ENCODE measurements at regions not wholly inside any gene's neighbourhood (a gene's known extent, or its start where the extent isn't known, plus 50 kb on each side); places are given as distances from the start of the nearest gene placed in this dataset.

- peaks cover 100% of the 10 kb centered on the region for H3K27me3 ChIP-seq
- H3K36me3 ChIP-seq, result no peaks in the 10 kb centered on the region
- 66% methylated on average over 6 of the region's 7 CpGs for WGBS
These were observed 218.8 kb upstream of the FOXF1 start for GRCh38 chr16:86291491-86291890.

GRCh38 chr16:86292171-86292775 is 218.1 kb upstream of the FOXF1 start:
- H3K27me3 ChIP-seq, result peaks cover 100% of the 10 kb centered on the region
- TF ChIP-seq CTCF (IDR thresholded peaks at IDR 0.05), result no peak
- TF ChIP-seq POLR2AphosphoS5 (IDR thresholded peaks at IDR 0.05), result no peak
- H3K4me3 ChIP-seq, result no peak overlapping the region
- H3K4me1 ChIP-seq, result no peaks in the 10 kb centered on the region
- no peaks in the 10 kb centered on the region for H3K9me3 ChIP-seq
- H3K27ac ChIP-seq, result no peak overlapping the region
- no peak for DNase-seq (ENCODE audit: low spot score in 2 of 2)
- no peaks in the 10 kb centered on the region for H3K36me3 ChIP-seq
- WGBS, result 70% methylated on average over 16 of the region's 16 CpGs

More at GRCh38 chr16:86291491-86291890, 218.8 kb upstream of the FOXF1 start:
- H3K4me1 ChIP-seq, result no peaks in the 10 kb centered on the region
- no peaks in the 10 kb centered on the region for H3K9me3 ChIP-seq
- TF ChIP-seq EP300 (IDR thresholded peaks at IDR 0.05), result no peak
- TF ChIP-seq POLR2A (IDR thresholded peaks at IDR 0.05), result no peak
- no peak for TF ChIP-seq CTCF (IDR thresholded peaks at IDR 0.05)
- no peak for TF ChIP-seq POLR2AphosphoS5 (IDR thresholded peaks at IDR 0.05)
- no peak for DNase-seq (ENCODE audit: low spot score in 2 of 2)
- no peak overlapping the region for H3K4me3 ChIP-seq
- H3K27ac ChIP-seq, result no peak overlapping the region

GRCh38 chr16:86292942-86293341 is 217.4 kb upstream of the FOXF1 start:
- H3K27me3 ChIP-seq, result peaks cover 98% of the 10 kb centered on the region
- WGBS, result 73% methylated on average over 8 of the region's 8 CpGs
- H3K9me3 ChIP-seq, result no peaks in the 10 kb centered on the region
- H3K27ac ChIP-seq, result no peak overlapping the region
- H3K4me1 ChIP-seq, result peaks cover 3% of the 10 kb centered on the region
- TF ChIP-seq POLR2A (IDR thresholded peaks at IDR 0.05) (no peak), EP300 (IDR thresholded peaks at IDR 0.05) (no peak), CTCF (IDR thresholded peaks at IDR 0.05) (no peak), POLR2AphosphoS5 (IDR thresholded peaks at IDR 0.05) (no peak)
- H3K4me3 ChIP-seq, result no peak overlapping the region
- peak in 1 of 2 donors; percentile 62 for DNase-seq (ENCODE audit: low spot score in 2 of 2)
- no peaks in the 10 kb centered on the region for H3K36me3 ChIP-seq

- Histone ChIP-seq H3K9me3 (no peaks in the 10 kb centered on the region), H3K4me3 (no peak overlapping the region), H3K27me3 (peaks cover 98% of the 10 kb centered on the region), H3K27ac (no peak overlapping the region), H3K36me3 (no peaks in the 10 kb centered on the region), H3K4me1 (peaks cover 11% of the 10 kb centered on the region)
- no peak for DNase-seq (ENCODE audit: low spot score in 2 of 2)
- WGBS, result 78% methylated on average over 15 of the region's 16 CpGs
- no peak for TF ChIP-seq POLR2A (IDR thresholded peaks at IDR 0.05)
- TF ChIP-seq POLR2AphosphoS5 (IDR thresholded peaks at IDR 0.05), result no peak
- TF ChIP-seq EP300 (IDR thresholded peaks at IDR 0.05), result no peak
- TF ChIP-seq CTCF (IDR thresholded peaks at IDR 0.05), result no peak
These were observed 216.4 kb upstream of the FOXF1 start for GRCh38 chr16:86293906-86294305.

DNA sequence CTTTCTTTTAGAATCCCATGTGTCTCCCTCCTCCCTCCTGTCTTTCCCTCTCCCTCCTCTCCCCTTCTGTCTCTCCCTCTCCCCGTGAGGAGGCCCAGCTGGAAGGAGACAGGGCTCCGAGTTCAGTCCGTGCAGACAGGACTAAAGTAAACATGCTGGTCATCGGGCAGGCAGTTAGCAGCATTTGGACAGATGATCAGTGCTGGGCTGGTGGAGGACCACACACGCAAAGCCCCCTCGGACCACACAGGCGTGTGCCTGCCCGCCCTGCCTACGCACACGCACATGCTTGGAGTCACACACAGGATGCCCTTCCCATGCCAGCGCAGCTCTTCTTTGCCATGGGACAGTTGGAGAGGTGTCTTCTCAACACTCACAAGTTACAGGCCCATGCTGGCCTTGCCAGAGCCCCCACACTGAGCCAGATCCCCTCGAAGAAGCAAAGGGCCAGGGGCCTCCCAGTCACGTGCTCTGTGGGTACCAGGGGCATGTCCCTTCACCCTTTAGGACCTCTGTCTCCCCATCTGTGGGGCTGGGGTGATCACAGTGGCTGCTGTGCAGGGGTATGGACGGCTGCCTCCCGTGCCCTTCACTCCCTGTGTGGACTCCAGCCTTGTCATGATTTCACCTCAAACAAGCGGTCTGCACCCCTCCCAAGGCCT is 215.7 kb upstream of the FOXF1 start:
- no peaks in the 10 kb centered on the region for H3K9me3 ChIP-seq
- TF ChIP-seq POLR2AphosphoS5 (IDR thresholded peaks at IDR 0.05) (no peak), CTCF (IDR thresholded peaks at IDR 0.05) (no peak), POLR2A (IDR thresholded peaks at IDR 0.05) (no peak), EP300 (IDR thresholded peaks at IDR 0.05) (no peak)
- H3K27ac ChIP-seq, result no peak overlapping the region
- H3K4me1 ChIP-seq, result peaks cover 11% of the 10 kb centered on the region
- DNase-seq (ENCODE audit: low spot score in 2 of 2), result no peak
- H3K36me3 ChIP-seq, result no peaks in the 10 kb centered on the region
- WGBS, result 62% methylated on average over 16 of the region's 16 CpGs
- H3K27me3 ChIP-seq, result peaks cover 98% of the 10 kb centered on the region
- H3K4me3 ChIP-seq, result no peak overlapping the region
